GM18870 (cell line): ENCODE measurements at regions not wholly inside any gene's neighbourhood (a gene's known extent, or its start where the extent isn't known, plus 50 kb on each side); places are given as distances from the start of the nearest gene placed in this dataset.

Experiments used
- ATAC-seq: cut with Tn5 transposase; IDR thresholded peaks from one replicate; pipeline ENCODE4 v1.9.1; 2021; ENCODE audit warnings: moderate library complexity; ENCODE audit not compliant: unreplicated experiment

GRCh38 chr12:59839514-59839913 is 243.7 kb downstream of the SLC16A7 start:
- no peak for ATAC-seq

- no peak for ATAC-seq
Measured at GRCh38 chr12:59843260-59843843, 247.5 kb downstream of the SLC16A7 start.

- ATAC-seq = no peak
Measured at GRCh38 chr12:59844750-59845149, 248.9 kb downstream of the SLC16A7 start.

GRCh38 chr12:59845293-59845692 is 249.5 kb downstream of the SLC16A7 start:
- ATAC-seq = no peak

- no peak for ATAC-seq
Measured at GRCh38 chr12:59847127-59847526, 251.3 kb downstream of the SLC16A7 start.

- ATAC-seq = no peak
Measured at GRCh38 chr12:59850268-59850667, 254.4 kb downstream of the SLC16A7 start.

- no peak for ATAC-seq
Measured at GRCh38 chr12:59858508-59859170, 262.8 kb downstream of the SLC16A7 start.

- no peak for ATAC-seq
Measured at GRCh38 chr12:59859171-59859510, 263.3 kb downstream of the SLC16A7 start.

- no peak for ATAC-seq
Measured at GRCh38 chr12:59861635-59862034, 265.8 kb downstream of the SLC16A7 start.

- ATAC-seq = no peak
Measured at GRCh38 chr12:59867055-59867454, 271.2 kb downstream of the SLC16A7 start.

- no peak for ATAC-seq
Measured at GRCh38 chr12:59867689-59868088, 271.9 kb downstream of the SLC16A7 start.

- ATAC-seq = no peak
Measured at GRCh38 chr12:59871779-59872178, 275.9 kb downstream of the SLC16A7 start.

GRCh38 chr12:59873136-59873535 is 277.3 kb downstream of the SLC16A7 start:
- ATAC-seq = no peak

- ATAC-seq = no peak
Measured at GRCh38 chr12:59874781-59875180, 279.0 kb downstream of the SLC16A7 start.

GRCh38 chr12:59886131-59886733 is 290.4 kb downstream of the SLC16A7 start:
- ATAC-seq = no peak

GRCh38 chr12:59887178-59887577 is 291.3 kb downstream of the SLC16A7 start:
- no peak for ATAC-seq

- ATAC-seq = no peak
Measured at GRCh38 chr12:59890896-59891579, 295.2 kb downstream of the SLC16A7 start.

GRCh38 chr12:59895166-59895775 is 299.4 kb downstream of the SLC16A7 start:
- ATAC-seq = no peak

- ATAC-seq = no peak
Measured at GRCh38 chr12:59904874-59905521, 309.2 kb downstream of the SLC16A7 start.

- no peak for ATAC-seq
Measured at GRCh38 chr12:59911516-59911915, 315.7 kb downstream of the SLC16A7 start.

- ATAC-seq = no peak
Measured at GRCh38 chr12:59916988-59917387, 321.2 kb downstream of the SLC16A7 start.
